ENCODE measurements at regions not wholly inside any gene's neighbourhood (a gene's known extent, or its start where the extent isn't known, plus 50 kb on each side); places are given as distances from the start of the nearest gene placed in this dataset.

- no TSS peak for BruUV-seq (replicated peaks)
- no peak overlapping the region for H3K27ac Mint-ChIP-seq (ENCODE audit: low read depth, unreplicated experiment)
- DNase-seq (ENCODE audit: unreplicated experiment) = peak; percentile 75
- peaks cover 37% of the 10 kb centered on the region for H3K27me3 Mint-ChIP-seq (ENCODE audit: insufficient read depth, unreplicated experiment)
- no peaks in the 10 kb centered on the region for H3K36me3 Mint-ChIP-seq (ENCODE audit: insufficient read depth, unreplicated experiment)
- no peak overlapping the region for H3K4me3 Mint-ChIP-seq (ENCODE audit: unreplicated experiment)
- intact Hi-C loops (cut with micrococcal nuclease) = loop anchor here (1.0 to 5.0 kb wide), 5 partner anchors 287 to 1041 kb away; no protein-coding TSS in a partner anchor
- H3K9me3 Mint-ChIP-seq (ENCODE audit: unreplicated experiment) = peaks cover 10% of the 10 kb centered on the region
- no peaks in the 10 kb centered on the region for H3K4me1 Mint-ChIP-seq (ENCODE audit: insufficient read depth, unreplicated experiment)
- ChIA-PET CTCF (interaction anchor here (0.5 to 4.6 kb wide), 62 partner anchors 7 to 1042 kb away, joined by 3 to 49 read pairs (median 4); no protein-coding TSS in a partner anchor), POLR2A (interaction anchor here (0.6 kb wide), 1 partner anchor 67 kb away, joined by 3 read pairs; no protein-coding TSS in a partner anchor)
- TF ChIP-seq CTCF (IDR thresholded peaks at IDR 0.05; ENCODE audit: unreplicated experiment) = peak; percentile 71
These were observed 772.0 kb downstream of the DIAPH3 start for GRCh38 chr13:59391696-59392095.

- H3K36me3 Mint-ChIP-seq (ENCODE audit: insufficient read depth, unreplicated experiment) = no peaks in the 10 kb centered on the region
- no peak for DNase-seq (ENCODE audit: unreplicated experiment)
- BruUV-seq (replicated peaks) = no TSS peak
- no peak overlapping the region for H3K4me3 Mint-ChIP-seq (ENCODE audit: unreplicated experiment)
- no peak for TF ChIP-seq CTCF (IDR thresholded peaks at IDR 0.05; ENCODE audit: unreplicated experiment)
- intact Hi-C loops (cut with micrococcal nuclease) = loop anchor here (5.0 kb wide), 1 partner anchor 1040 kb away; no protein-coding TSS in a partner anchor
- ChIA-PET CTCF (interaction anchor here (0.5 to 4.6 kb wide), 53 partner anchors 9 to 1041 kb away, joined by 3 to 49 read pairs (median 4); no protein-coding TSS in a partner anchor), POLR2A (interaction anchor here (0.6 kb wide), 1 partner anchor 66 kb away, joined by 3 read pairs; no protein-coding TSS in a partner anchor)
- peaks cover 10% of the 10 kb centered on the region for H3K9me3 Mint-ChIP-seq (ENCODE audit: unreplicated experiment)
- no peaks in the 10 kb centered on the region for H3K4me1 Mint-ChIP-seq (ENCODE audit: insufficient read depth, unreplicated experiment)
- no peak overlapping the region for H3K27ac Mint-ChIP-seq (ENCODE audit: low read depth, unreplicated experiment)
- H3K27me3 Mint-ChIP-seq (ENCODE audit: insufficient read depth, unreplicated experiment) = peaks cover 34% of the 10 kb centered on the region
These were observed 771.4 kb downstream of the DIAPH3 start for GRCh38 chr13:59392328-59392727.

GRCh38 chr13:59394496-59394895, 769.2 kb downstream of the DIAPH3 start:
- Mint-ChIP-seq H3K4me3 (ENCODE audit: unreplicated experiment) (no peak overlapping the region), H3K36me3 (ENCODE audit: insufficient read depth, unreplicated experiment) (no peaks in the 10 kb centered on the region), H3K27me3 (ENCODE audit: insufficient read depth, unreplicated experiment) (peaks cover 24% of the 10 kb centered on the region), H3K4me1 (ENCODE audit: insufficient read depth, unreplicated experiment) (no peaks in the 10 kb centered on the region), H3K9me3 (ENCODE audit: unreplicated experiment) (no peaks in the 10 kb centered on the region), H3K27ac (ENCODE audit: low read depth, unreplicated experiment) (no peak overlapping the region)
- intact Hi-C loops (cut with micrococcal nuclease) = loop anchor here (5.0 kb wide), 1 partner anchor 1038 kb away; no protein-coding TSS in a partner anchor
- no peak for TF ChIP-seq CTCF (IDR thresholded peaks at IDR 0.05; ENCODE audit: unreplicated experiment)
- no peak for DNase-seq (ENCODE audit: unreplicated experiment)
- BruUV-seq (replicated peaks) = no TSS peak
- CTCF ChIA-PET = interaction anchor here (0.6 to 1.1 kb wide), 2 partner anchors 272 to 376 kb away, joined by 3 read pairs; no protein-coding TSS in a partner anchor
- POLR2A ChIA-PET = no interaction called here

GRCh38 chr13:59398127-59398526, 765.6 kb downstream of the DIAPH3 start:
- no peak for DNase-seq (ENCODE audit: unreplicated experiment)
- H3K27ac Mint-ChIP-seq (ENCODE audit: low read depth, unreplicated experiment) = no peak overlapping the region
- intact Hi-C loops (cut with micrococcal nuclease) = no loop called here
- peaks cover 24% of the 10 kb centered on the region for H3K27me3 Mint-ChIP-seq (ENCODE audit: insufficient read depth, unreplicated experiment)
- POLR2A ChIA-PET = no interaction called here
- H3K4me1 Mint-ChIP-seq (ENCODE audit: insufficient read depth, unreplicated experiment) = no peaks in the 10 kb centered on the region
- no peak for TF ChIP-seq CTCF (IDR thresholded peaks at IDR 0.05; ENCODE audit: unreplicated experiment)
- no peaks in the 10 kb centered on the region for H3K9me3 Mint-ChIP-seq (ENCODE audit: unreplicated experiment)
- no peak overlapping the region for H3K4me3 Mint-ChIP-seq (ENCODE audit: unreplicated experiment)
- BruUV-seq (replicated peaks) = no TSS peak
- CTCF ChIA-PET = interaction anchor here (0.6 to 1.5 kb wide), 2 partner anchors 80 to 938 kb away, joined by 3 to 6 read pairs; no protein-coding TSS in a partner anchor
- H3K36me3 Mint-ChIP-seq (ENCODE audit: insufficient read depth, unreplicated experiment) = no peaks in the 10 kb centered on the region
